A673 (cell line): ENCODE measurements at regions not wholly inside any gene's neighbourhood (a gene's known extent, or its start where the extent isn't known, plus 50 kb on each side); places are given as distances from the start of the nearest gene placed in this dataset.

Experiments used
- BruUV-seq: library from RNA; stranded (reverse); fragments of 400-500 nt; replicated peaks from 2 replicates; lab custom pipeline; 2021; lab: Mats Ljungman, UMichigan
- CTCF ChIA-PET: fragments of 300-600 bp; sonication (Branson Sonifier 250); formaldehyde crosslinking; loops from one replicate; lab custom pipeline; 2022; ENCODE audit warnings: antibody characterized with exemption; lab: Charles Lee
- POLR2A ChIA-PET: fragments of 300-600 bp; sonication (Branson Sonifier 250); formaldehyde crosslinking; loops from one replicate; lab custom pipeline; 2022; ENCODE audit warnings: antibody characterized with exemption; ENCODE audit not compliant: low non-redundant PET; lab: Charles Lee
- DNase-seq: peaks from one replicate; pipeline ENCODE4 v3.0.0-alpha.2; 2015; ENCODE audit warnings: low spot score
- H3K27ac ChIP-seq: fragments of 200-600 bp; sonication (generic); 2 replicates; pipeline ENCODE4 v1.5.1; 2016; ENCODE audit warnings: mixed run types, low read depth, mild to moderate bottlenecking, mixed read lengths, antibody characterized with exemption, low read length; ENCODE audit not compliant: poor library complexity, severe bottlenecking
- H3K27me3 ChIP-seq: fragments of 200-600 bp; sonication (generic); replicated peaks from 2 replicates; pipeline ENCODE4 v1.6.1; 2017; ENCODE audit warnings: mixed run types, low read depth, mild to moderate bottlenecking, mixed read lengths, antibody characterized with exemption, low read length; ENCODE audit not compliant: insufficient read depth, poor library complexity
- H3K36me3 ChIP-seq: fragments of 200-600 bp; sonication (generic); 2 replicates; pipeline ENCODE4 v1.6.1; 2016; ENCODE audit warnings: mixed run types, mild to moderate bottlenecking, mixed read lengths, antibody characterized with exemption, low read length; ENCODE audit not compliant: insufficient read depth, poor library complexity, severe bottlenecking
- H3K4me1 ChIP-seq: fragments of 200-600 bp; sonication (generic); 2 replicates; pipeline ENCODE4 v1.6.1; 2017; ENCODE audit warnings: mixed run types, mild to moderate bottlenecking, mixed read lengths, antibody characterized with exemption, low read length; ENCODE audit not compliant: insufficient read depth, poor library complexity, severe bottlenecking
- H3K4me3 ChIP-seq: fragments of 200-600 bp; sonication (generic); 2 replicates; pipeline ENCODE4 v1.5.1; 2016; ENCODE audit warnings: low read depth, mixed run types, mild to moderate bottlenecking, mixed read lengths, low read length; ENCODE audit not compliant: poor library complexity, severe bottlenecking
- H3K9me3 ChIP-seq: fragments of 200-600 bp; sonication (generic); 2 replicates; pipeline ENCODE4 v1.6.1; 2016; ENCODE audit warnings: mixed run types, low read depth, mild to moderate bottlenecking, mixed read lengths, antibody characterized with exemption, low read length; ENCODE audit not compliant: poor library complexity, severe bottlenecking
- EZH2 ChIP-seq: fragments of 200-600 bp; sonication (generic); IDR thresholded peaks from 2 replicates; pipeline ENCODE4 v1.6.1; 2017; ENCODE audit warnings: borderline replicate concordance, low read depth, mild to moderate bottlenecking, mixed read lengths, antibody characterized with exemption, low read length; ENCODE audit not compliant: poor library complexity, severe bottlenecking
- intact Hi-C: fragments of 100-400 bp; cut with micrococcal nuclease; formaldehyde crosslinking; loops from one replicate; pipeline ENCODE4 v1.10.0; 2022; ENCODE audit not compliant: unreplicated experiment
- TF ChIP-seq, protein P1 (sequence below): fragments of 300-800, 200-600 bp; sonication (generic); conservative IDR thresholded peaks from 2 replicates; pipeline ENCODE4 v1.5.1; 2017; ENCODE audit warnings: low read depth, mild to moderate bottlenecking, antibody characterized with exemption, low read length, moderate library complexity, mixed read lengths

DNA sequence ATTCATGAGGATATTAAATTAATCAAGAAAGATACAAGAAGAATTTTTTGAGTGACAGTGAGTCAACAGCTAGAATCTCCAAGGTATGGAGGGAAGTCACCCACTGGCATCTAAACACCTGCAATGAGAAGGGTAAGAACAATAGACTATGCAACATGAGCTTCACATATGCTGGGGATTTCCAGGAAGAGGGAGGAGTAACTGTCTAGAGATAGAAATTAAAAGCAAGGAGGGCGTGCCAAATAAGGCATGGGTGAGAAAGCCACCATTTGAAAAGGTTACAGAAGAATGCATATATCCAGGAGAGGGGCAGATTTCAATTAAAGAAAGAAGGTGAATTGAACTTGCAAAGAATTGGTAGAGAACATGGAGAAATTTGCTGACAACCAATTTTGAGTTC is 365.7 kb downstream of the GPR37 start:
- BruUV-seq = no TSS peak
- no peak for DNase-seq
- H3K27me3 ChIP-seq = no peaks in the 10 kb centered on the region
- H3K4me3 ChIP-seq = no peak overlapping the region
- ChIA-PET POLR2A (no interaction called here), CTCF (no interaction called here)
- no peaks in the 10 kb centered on the region for H3K36me3 ChIP-seq
- no peaks in the 10 kb centered on the region for H3K9me3 ChIP-seq
- TF ChIP-seq, protein P1, sequence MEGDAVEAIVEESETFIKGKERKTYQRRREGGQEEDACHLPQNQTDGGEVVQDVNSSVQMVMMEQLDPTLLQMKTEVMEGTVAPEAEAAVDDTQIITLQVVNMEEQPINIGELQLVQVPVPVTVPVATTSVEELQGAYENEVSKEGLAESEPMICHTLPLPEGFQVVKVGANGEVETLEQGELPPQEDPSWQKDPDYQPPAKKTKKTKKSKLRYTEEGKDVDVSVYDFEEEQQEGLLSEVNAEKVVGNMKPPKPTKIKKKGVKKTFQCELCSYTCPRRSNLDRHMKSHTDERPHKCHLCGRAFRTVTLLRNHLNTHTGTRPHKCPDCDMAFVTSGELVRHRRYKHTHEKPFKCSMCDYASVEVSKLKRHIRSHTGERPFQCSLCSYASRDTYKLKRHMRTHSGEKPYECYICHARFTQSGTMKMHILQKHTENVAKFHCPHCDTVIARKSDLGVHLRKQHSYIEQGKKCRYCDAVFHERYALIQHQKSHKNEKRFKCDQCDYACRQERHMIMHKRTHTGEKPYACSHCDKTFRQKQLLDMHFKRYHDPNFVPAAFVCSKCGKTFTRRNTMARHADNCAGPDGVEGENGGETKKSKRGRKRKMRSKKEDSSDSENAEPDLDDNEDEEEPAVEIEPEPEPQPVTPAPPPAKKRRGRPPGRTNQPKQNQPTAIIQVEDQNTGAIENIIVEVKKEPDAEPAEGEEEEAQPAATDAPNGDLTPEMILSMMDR = no peak
- TF ChIP-seq EZH2 = no peak
- no peaks in the 10 kb centered on the region for H3K4me1 ChIP-seq
- intact Hi-C loops = no loop called here
- H3K27ac ChIP-seq = no peak overlapping the region

DNA sequence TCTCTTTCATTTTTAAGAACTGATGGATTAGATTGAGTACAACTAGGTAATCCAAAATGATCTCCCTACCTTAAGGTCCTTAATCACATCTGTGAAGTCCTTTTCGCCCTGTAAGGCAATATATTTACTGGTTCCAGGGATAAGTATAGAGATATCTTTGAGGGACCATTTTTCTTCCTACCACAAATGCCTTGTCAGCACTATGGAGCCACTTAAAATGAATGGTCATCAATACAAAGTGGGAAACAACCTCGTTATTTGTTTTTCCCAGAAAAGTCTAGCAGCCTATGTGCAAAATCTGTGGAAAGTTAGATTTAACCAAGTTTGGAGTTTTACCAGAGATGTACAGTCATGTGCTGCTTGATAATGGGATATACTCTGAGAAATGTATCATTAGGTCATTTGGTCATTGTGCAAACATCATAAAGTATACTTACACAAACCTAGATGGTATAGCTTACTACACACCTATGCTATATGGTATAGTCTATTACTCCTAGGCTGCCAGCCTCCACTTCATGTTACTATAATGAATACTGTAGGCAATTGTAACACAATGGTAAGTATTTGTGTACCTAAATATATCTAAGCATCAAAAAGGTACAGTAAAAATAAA is 366.2 kb upstream of the TMEM229A start:
- H3K9me3 ChIP-seq = no peaks in the 10 kb centered on the region
- H3K27me3 ChIP-seq = no peaks in the 10 kb centered on the region
- H3K4me1 ChIP-seq = no peaks in the 10 kb centered on the region
- no peaks in the 10 kb centered on the region for H3K36me3 ChIP-seq
- no peak overlapping the region for H3K4me3 ChIP-seq
- CTCF ChIA-PET = no interaction called here
- BruUV-seq = no TSS peak
- TF ChIP-seq EZH2 = no peak
- TF ChIP-seq, protein P1 = no peak
- POLR2A ChIA-PET = no interaction called here
- H3K27ac ChIP-seq = no peak overlapping the region
- DNase-seq = no peak
- intact Hi-C loops = no loop called here

DNA sequence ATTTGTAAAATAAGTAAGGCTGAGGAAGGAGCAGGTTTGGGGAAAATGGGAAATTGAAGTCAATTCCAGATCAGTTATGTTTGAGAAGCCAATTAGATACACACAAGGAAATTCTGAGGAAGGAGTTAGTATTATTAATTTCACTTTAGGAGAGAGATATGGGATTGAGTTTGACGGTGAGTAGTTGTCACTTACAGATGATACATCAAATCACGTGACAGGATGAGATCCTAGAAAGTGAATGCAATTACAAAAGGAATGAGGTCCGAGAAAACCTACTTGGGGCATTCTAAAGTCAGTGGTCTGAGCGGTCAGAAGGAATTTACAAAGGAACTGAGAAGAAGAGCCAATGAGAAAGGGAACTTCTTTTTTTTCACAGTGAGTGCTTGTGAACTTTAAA is 364.3 kb upstream of the TMEM229A start:
- Histone ChIP-seq H3K9me3 (no peaks in the 10 kb centered on the region), H3K4me3 (no peak overlapping the region), H3K36me3 (no peaks in the 10 kb centered on the region), H3K4me1 (no peaks in the 10 kb centered on the region), H3K27ac (no peak overlapping the region), H3K27me3 (no peaks in the 10 kb centered on the region)
- DNase-seq = no peak
- CTCF ChIA-PET = no interaction called here
- intact Hi-C loops = no loop called here
- POLR2A ChIA-PET = no interaction called here
- TF ChIP-seq EZH2 = no peak
- TF ChIP-seq, protein P1 = no peak
- no TSS peak for BruUV-seq
